GM12873 (cell line): ENCODE measurements at regions not wholly inside any gene's neighbourhood (a gene's known extent, or its start where the extent isn't known, plus 50 kb on each side); places are given as distances from the start of the nearest gene placed in this dataset.

Source experiments
- CTCF ChIP-seq: IDR thresholded peaks from 2 replicates; pipeline ENCODE4 v1.5.1; 2012; ENCODE audit warnings: low read depth, mild to moderate bottlenecking, moderate library complexity, low read length, control low read depth; ENCODE audit not compliant: insufficient read depth; ENCODE audit errors: missing control alignments

GRCh38 chr14:35220027-35220676, 72.0 kb upstream of the PSMA6 start:
- TF ChIP-seq CTCF: no peak

- TF ChIP-seq CTCF: no peak
These were observed 71.3 kb upstream of the PSMA6 start for GRCh38 chr14:35220920-35221319.

GRCh38 chr14:35221462-35221861, 70.7 kb upstream of the PSMA6 start:
- TF ChIP-seq CTCF: no peak

GRCh38 chr14:35222324-35222723, 69.9 kb upstream of the PSMA6 start:
- TF ChIP-seq CTCF: no peak

- TF ChIP-seq CTCF: no peak
These were observed 69.2 kb upstream of the PSMA6 start for GRCh38 chr14:35222872-35223466.

- TF ChIP-seq CTCF: no peak
These were observed 68.3 kb upstream of the PSMA6 start for GRCh38 chr14:35223927-35224326.

GRCh38 chr14:35224615-35225014, 67.6 kb upstream of the PSMA6 start:
- TF ChIP-seq CTCF: no peak
